GM18868 (cell line): ENCODE measurements at regions not wholly inside any gene's neighbourhood (a gene's known extent, or its start where the extent isn't known, plus 50 kb on each side); places are given as distances from the start of the nearest gene placed in this dataset.
"Not testable (repeated sequence)": the region's sequence is repeated elsewhere in the genome, so short reads cannot be mapped to it uniquely, and the experiment has no call there.

Source experiments
- ATAC-seq: cut with Tn5 transposase; IDR thresholded peaks from one replicate; pipeline ENCODE4 v1.9.1; 2021; ENCODE audit warnings: mild to moderate bottlenecking, moderate library complexity; ENCODE audit not compliant: unreplicated experiment

DNA sequence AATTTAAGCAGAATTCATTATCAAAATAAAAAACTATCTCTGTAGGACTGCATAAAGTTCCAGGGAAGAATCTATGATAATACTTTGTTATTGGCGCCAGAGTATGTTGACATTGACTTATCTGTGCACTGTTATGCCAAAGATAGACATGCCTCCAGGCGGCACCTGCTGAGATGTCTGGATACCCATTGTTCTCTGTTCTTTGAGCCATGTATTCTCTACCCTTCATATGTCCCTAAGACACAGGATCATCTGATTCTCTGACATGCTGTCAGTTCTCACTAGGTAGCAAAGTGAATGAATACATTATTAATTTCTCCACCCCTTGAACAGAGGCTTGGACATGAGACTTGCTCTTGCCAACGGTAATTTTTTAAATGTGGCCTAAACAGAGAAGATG lies 517.8 kb upstream of the SLITRK5 start:
- no peak for ATAC-seq

DNA sequence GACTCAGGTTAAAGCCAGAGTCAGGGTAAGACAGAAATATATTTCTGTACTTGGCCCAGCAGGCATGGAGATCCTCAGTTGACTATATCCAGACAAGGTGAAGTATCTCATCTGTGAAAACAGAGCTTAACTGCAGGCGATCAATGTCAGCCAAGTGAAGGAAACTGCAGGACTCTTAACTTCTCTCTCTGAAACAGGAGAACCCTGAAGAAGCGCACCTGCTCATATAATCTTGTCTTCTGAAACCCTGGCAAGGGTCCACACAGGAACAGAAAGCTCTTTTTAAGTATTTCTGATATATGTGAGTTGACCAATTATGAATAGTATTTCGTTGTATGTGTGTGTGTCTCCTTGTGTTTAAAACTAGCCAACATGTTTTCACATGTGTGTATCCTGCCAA lies 504.8 kb upstream of the SLITRK5 start:
- no peak for ATAC-seq

DNA sequence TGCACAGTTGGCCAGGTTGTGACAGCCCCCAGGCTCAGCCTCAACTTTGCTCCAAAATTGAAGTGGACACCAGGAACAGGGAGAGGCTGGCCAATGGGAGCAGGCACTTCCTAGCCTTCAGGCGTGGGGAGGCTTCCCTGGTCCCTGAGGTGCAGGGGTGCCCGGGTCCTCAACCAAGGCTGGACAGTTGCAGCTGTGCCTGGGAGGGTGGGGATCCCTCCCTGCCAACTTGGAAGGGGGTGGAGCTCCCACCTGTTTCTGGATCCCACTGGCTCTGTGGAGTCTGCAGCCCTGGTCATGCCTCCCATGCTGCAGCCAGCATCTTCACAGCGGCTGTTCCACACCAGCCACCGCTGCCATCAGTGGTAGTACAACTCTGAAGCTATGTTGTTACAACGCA lies 502.8 kb upstream of the SLITRK5 start:
- no peak for ATAC-seq

DNA sequence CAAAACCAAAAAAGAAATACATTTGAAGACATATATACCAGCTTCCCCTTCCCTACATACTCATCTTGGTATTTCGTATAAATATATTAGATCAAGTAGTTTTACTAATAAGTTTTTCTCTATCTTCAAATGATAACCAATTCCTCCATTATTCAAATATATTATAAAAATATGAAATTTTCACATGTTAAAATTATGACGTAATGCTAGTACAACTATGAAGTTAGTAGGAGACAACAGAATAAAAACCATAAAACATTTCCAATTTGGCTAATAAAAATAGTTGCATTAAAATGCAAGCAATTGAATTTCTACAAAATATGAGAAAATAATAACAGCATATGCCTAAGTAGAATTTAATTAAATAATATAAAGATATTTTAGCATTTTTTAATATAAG lies 501.8 kb upstream of the SLITRK5 start:
- ATAC-seq: no peak

DNA sequence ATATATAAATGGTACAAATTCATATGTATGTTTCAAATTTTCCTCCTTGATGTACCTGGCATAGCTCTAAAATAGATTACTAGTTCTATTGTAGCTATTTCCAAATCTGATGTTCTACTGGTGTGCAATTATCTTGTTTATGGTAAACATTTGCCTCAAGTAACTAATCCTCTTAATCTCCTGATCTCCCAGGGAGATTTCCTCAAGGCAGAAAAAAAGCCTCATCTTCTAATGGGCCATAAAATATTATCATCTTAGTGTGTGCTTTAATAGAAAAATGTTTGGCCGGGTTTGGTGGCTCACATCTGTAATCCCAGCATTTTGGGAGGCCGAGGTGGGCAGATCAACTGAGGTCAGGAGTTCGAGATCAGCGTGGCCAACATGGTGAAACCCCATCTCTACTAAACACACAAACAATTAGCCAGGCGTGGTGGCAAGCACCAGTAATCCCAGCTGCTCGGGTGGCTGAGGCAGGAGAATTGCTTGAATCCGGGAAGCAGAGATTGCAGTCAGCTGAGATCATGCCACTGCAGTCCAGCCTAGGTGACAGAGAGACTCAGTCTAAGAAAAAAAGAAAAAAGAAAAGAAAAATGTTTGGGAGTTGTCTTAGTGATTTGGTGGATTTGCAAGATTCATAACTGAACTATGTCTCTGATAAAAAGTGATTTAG lies 498.9 kb upstream of the SLITRK5 start:
- ATAC-seq: no peak

DNA sequence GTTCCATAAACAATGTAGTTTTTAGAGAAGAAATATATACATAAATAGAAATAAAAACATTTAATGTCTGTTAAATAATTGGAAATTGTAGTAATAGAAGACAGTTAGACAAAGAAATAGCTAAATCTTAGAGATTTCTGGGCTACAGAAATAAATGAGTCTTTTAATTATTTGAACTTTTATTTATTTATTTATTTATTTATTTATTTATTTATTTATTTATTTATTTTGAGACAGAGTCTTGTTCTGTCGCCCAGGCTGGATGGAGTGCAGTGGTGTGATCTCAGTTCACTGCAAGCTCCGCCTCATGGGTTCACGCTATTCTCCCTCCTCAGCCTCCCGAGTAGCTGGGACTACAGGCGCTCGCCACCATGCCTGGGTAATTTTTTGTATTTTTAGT lies 486.0 kb upstream of the SLITRK5 start:
- not testable (repeated sequence) for ATAC-seq

DNA sequence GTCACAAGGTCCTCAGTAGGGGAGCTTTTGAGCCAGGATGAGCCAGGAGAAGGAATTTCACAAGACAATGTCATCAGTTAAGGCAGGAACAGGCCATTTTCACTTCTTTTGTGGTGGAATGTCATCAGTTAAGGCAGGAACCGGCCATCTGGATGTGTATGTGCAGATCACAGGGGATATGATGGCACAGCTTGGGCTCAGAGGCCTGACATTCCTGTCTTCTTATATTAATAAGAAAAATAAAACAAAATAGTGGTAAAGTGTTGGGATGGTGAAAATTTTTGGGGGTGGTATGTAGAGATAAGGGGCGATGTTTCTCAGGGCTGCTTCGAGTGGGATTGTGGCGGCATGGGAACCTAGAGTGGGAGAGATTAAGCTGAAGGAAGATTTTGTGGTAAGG lies 484.5 kb upstream of the SLITRK5 start:
- ATAC-seq: not testable (repeated sequence)

DNA sequence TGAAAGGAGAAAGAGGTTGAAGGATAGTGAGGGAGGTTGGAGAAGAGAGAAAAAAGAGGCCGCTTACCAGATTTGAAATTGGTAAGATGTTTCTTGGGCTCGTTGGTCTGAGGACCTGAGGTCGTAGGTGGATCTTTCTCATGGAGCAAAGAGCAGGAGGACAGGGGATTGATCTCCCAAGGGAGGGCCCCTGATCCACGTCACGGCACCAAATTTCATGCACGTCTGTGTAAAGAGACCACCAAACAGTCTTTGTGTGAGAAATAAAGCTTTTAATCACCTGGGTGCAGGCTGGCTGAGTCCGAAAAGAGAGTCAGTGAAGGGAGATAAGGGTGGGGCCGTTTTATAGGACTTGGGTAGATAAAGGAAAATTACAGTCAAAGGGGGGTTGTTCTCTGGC lies 479.7 kb upstream of the SLITRK5 start:
- ATAC-seq: not testable (repeated sequence)

DNA sequence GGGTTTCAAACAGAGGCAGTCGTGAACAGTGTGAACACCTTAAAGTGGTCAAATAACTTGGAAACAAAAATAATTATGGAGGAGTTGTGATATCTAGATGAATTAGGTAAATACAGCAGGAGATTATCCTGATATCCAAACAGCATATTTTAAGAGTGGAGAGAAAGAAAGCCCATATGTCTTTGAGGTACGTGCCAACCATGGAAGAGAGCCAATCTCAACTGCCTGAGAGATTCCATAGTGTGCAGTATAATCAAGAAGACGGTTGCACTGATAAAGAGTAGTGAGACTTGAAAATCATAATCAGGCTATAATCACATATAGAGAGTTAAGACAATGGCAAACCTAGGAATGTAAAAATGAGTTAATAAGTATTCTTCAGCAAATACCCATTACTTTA lies 472.8 kb upstream of the SLITRK5 start:
- ATAC-seq: no peak

DNA sequence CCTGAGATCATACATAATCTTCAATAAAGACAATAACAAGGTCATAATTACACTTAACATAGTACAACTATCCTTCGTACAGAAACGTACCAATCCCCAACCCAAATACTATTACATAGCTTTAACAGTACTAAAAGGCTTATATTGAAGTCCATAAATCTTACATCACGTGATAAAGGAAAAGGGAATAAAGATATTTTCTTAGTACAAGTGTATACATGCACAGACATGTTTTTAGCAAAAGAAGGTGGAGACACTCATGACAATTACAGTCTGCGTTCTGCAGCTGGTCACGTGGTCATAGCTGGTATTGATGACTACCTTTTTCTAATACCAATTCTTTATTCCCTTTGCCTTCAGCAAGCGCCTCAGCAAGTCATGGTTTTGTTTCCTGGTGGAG lies 464.5 kb upstream of the SLITRK5 start:
- no peak for ATAC-seq

DNA sequence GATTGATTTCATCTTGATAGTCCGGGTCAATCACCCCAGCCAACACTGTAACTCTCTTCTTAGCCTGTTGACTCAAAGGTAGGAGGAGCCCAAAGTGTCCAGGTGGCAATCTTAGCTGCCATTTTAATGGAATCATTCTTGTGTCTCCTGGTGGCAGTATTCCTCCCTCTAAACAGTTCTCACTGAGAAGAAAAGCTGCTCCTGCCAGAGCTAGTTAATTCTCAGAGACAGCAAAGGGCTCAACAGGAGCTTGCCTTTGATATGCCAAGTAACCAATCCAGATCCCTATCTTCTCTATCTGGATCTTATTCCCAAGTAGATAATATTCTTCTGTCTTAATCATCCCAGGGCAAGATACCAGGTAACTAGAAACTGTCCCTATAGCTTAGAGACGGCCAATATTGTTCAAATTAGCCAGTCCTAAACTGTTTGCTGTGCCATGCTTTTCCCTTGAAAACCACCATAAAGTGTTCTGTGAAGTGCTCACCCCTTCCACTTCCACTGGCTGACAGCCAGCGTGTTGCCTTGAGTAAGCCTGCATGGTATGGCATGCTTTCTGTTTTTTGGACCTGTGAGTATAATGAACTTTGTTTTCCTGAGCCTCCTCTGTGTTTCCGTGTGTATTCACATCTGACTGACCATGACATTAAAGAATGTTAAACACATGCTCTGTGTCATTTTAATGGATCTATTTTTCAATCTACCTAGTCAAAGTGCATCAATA lies 463.7 kb upstream of the SLITRK5 start:
- ATAC-seq: no peak

DNA sequence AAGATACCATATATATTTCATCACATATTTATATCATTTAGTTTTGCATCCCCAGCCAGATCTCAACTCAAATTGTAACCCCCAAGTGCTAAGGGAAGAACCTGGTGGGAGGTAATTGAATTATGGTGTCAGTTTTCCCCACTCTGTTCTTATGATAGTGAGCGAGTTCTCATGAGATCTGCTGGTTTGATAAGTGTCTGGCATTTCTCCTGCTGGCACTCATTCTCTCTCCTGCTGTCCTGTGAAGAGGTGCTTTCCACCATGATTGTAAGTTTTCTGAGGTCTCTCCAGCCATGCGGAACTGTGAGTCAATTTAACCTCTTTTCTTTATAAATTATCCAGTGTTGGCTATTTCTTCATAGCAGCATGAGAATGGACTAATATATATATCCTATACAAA lies 462.5 kb upstream of the SLITRK5 start:
- ATAC-seq: no peak

DNA sequence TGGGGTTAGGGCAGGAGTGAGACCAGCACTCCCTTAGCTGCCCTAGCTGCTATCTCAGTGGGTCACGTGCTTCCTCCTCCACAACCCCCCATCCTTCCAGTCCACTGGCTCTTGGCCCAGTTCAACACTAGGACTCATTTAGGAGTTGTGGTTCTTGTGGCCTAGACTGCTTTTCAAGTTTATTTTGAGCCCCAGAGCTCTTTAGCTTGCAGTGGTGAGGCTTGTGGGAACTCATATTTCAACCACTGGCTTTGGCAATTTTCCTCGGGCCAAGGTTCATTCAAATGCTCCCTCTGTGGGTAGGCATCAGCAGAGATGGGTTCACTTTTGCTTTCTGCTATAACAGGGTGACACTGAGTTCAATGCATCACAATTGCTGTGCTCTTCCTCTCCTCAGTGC lies 436.2 kb upstream of the SLITRK5 start:
- no peak for ATAC-seq

DNA sequence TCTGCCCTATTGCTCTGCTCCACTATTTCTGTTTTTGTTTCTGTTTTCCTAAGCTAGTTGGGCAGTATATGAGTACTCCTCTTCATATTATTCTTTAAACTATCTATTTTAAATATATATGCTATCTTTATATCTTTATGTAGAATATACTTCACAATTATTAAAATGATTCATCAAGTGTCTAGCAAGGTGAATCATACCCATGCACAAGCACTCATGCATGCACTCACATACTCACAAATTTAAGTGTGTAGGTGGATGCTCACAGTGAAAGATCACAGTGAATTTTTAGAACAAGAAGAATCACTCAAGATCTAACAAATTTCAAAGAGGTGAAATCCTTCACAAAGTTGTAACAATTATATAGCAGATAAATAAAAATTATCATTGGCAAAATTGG lies 435.6 kb upstream of the SLITRK5 start:
- no peak for ATAC-seq

DNA sequence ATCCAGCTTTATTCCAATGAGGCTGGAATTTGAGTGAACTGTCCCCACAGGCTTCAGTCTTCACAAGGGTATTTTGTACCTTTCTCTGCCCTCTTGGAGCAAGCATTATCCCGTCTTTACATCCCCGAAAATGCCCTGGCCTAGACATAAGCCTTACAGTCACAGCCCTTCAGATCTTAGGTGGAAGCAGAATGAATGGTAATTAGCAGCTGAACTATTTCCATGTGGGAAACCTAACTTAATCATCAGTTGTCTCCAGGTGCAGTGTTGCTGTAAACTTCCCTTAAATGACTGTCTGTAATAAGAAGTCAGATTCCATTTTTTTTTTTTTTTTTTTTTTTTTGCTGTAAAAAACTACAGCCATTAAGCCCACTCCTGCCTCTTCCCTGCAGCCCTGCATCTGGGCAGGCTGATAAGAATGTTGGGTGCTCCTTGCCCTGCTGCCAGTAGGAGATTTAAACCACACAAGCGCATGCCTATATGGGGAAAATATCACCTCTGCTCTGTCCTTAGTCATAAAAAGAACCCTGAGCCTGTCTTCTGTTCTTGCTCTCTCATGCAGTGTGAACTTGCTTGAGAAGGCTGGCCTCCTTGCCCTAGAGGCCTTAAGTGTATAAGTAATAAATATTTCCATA lies 426.8 kb upstream of the SLITRK5 start:
- ATAC-seq: no peak

DNA sequence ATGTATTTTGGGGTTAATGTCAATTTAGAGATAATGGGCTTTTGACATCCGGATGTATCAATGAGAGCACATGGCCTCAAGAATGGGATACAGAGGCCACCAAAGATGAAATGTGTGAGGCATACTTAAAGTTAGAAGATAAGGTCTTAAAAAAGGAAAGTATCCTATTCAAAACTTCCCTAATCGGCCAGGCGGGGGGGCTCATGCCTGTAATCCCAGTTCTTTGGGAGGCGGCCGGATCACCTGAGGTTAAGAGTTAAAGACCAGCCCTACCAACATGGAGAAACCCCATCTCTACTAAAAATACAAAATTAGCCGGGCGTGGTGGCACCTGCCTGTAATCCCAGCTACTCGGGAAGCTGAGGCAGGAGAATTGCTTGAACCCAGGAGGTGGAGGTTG lies 421.3 kb upstream of the SLITRK5 start:
- ATAC-seq: not testable (repeated sequence)

DNA sequence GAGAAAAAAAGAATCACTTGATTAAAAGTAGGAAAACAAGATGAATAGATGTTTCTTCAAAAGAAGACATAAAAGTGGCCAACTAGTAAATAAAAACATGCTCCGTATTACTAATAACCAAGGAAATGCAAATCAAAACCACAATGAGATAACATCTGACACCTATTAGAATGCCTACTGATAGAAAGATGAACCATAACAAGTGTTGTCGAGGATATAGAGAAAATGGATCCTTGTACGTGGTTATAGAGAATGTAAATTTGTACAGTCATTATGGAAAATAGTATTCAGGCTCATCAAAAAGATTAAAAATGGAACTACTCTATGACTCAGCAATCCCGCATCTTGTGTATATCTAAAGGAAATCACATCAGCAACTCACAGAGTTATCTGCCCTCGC lies 415.8 kb upstream of the SLITRK5 start:
- no peak for ATAC-seq

DNA sequence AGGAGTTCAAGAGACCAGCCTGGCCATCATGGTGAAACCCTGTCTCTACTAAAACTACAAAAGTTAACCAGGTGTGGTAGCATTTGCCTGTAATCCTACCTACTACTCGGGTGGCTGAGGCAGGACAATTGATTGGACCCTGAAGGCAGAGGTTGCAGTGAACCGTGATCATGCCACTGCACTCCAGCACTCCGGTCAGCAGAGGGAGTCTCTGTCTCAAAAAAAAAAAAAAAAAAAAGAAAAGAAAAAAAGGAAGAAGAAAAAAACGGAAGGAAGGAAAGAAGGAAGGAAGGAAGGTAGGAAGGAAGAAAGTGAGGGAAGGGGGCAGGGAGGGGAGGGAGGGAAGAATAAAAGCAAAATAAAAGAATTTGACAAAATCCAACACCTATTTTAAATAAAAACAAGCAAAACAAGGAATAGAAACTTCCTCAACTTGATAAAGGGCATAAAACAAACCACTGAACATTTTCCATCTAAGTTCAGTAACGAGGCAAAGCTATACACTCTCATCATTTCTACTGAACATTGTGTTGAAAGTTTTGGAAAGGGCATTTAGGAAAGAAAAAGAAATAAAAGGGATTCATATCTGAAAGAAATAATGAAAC lies 411.6 kb upstream of the SLITRK5 start:
- no peak for ATAC-seq

DNA sequence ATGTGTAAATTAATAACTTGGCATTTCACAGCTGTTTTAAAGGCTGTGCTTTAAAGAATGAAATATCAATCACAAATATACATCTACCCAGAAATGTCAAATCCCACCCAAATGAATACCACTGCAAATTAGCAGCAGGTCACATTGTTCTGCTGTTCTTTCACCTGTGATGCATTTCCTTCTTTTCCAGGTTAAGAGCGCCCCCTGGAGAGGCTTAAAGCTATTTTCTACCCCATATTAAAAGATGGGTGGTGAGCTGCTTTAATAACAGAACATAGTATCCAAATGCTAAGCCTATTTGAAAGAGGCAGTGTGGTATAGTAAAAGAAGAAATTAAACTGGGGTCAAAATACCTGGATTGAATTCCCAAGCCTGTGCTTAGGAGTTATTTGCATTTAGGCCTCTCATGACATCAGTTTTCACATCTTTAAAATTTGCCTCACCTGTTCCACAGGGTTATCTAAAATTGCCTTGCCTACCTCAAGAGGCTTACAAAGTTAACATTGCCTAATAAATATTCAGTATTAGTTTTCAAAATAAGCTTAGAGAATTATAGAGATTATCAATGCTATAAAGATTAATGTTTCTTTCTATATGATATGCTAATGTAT lies 396.9 kb upstream of the SLITRK5 start:
- peak; percentile 88 for ATAC-seq

DNA sequence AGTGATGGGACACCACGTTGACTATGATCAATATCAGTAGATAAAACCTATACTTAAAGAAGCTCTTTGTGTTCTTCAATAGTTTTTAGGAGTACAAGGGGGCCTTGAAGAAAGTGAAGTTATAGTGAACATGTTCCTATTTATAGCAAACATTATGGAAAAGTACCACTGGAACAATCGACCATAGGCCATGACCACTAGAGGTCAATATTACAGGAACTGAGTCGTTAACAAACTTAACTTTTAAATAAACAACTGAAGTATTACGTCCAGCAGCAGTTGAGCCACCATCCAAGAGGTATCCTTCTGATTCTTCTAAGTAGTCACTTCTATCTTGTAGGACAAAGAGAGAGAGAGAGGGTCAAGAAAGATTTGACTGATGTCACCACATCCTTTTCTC lies 391.0 kb upstream of the SLITRK5 start:
- ATAC-seq: no peak

DNA sequence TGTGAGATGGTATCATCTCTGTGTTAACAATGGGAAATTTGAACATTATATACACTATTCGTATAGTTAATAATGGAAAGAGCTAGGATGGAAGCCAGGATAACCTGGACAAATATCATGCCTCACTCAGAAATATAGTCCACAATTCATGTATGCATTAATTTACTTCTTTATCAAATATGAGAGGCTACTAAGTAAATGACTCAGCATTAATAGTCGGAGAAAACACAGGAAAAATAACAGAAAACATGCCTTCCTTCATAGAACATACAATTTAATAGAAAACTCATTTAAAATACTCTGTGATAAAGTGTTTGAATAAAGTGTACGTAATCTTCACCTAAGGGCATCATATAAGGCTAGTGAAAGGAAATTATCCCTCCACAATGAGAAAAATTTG lies 383.4 kb upstream of the SLITRK5 start:
- no peak for ATAC-seq

DNA sequence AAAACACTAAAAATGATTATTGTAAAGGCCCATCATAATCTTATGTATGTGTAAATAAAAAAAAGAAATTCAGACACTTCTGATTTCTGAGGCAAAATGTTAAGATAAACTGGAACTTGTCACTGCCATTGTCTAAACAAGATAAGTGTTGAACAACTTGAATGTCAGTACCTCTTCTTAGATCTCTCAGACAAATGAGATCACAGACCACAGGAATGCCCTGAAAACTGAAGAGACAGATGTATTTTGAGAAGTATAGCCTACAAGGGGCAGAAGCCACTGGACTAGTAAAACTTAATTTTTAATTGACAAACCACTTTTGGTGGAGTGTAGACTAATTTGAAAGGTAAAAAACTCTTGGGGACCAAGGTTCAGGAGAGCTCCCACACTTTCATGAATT lies 375.5 kb upstream of the SLITRK5 start:
- ATAC-seq: no peak
